HG03139 (cell line): ENCODE measurements at regions not wholly inside any gene's neighbourhood (a gene's known extent, or its start where the extent isn't known, plus 50 kb on each side); places are given as distances from the start of the nearest gene placed in this dataset.

ENCODE experiments used
- ATAC-seq: cut with Tn5 transposase; IDR thresholded peaks from one replicate; pipeline ENCODE4 v1.9.1; 2021; ENCODE audit not compliant: unreplicated experiment

GRCh38 chr1:177490786-177491185, 320.0 kb downstream of the BRINP2 start:
- ATAC-seq, result no peak

GRCh38 chr1:177490036-177490639, 319.4 kb downstream of the BRINP2 start:
- no peak for ATAC-seq

- ATAC-seq, result no peak
Measured at GRCh38 chr1:177488722-177489121, 318.0 kb downstream of the BRINP2 start.

- no peak for ATAC-seq
Measured at GRCh38 chr1:177487481-177487880, 316.7 kb downstream of the BRINP2 start.

- no peak for ATAC-seq
Measured at GRCh38 chr1:177480741-177481305, 310.1 kb downstream of the BRINP2 start.

GRCh38 chr1:177479600-177479999, 308.8 kb downstream of the BRINP2 start:
- no peak for ATAC-seq

GRCh38 chr1:177476676-177477075, 305.9 kb downstream of the BRINP2 start:
- no peak for ATAC-seq

- no peak for ATAC-seq
Measured at GRCh38 chr1:177472567-177472966, 301.8 kb downstream of the BRINP2 start.

- no peak for ATAC-seq
Measured at GRCh38 chr1:177471244-177471643, 300.5 kb downstream of the BRINP2 start.

GRCh38 chr1:177469519-177469918, 298.8 kb downstream of the BRINP2 start:
- no peak for ATAC-seq

GRCh38 chr1:177466286-177466685, 295.5 kb downstream of the BRINP2 start:
- no peak for ATAC-seq

GRCh38 chr1:177464686-177465085, 293.9 kb downstream of the BRINP2 start:
- no peak for ATAC-seq

- ATAC-seq, result no peak
Measured at GRCh38 chr1:177451191-177451590, 280.4 kb downstream of the BRINP2 start.

GRCh38 chr1:177448652-177449357, 278.0 kb downstream of the BRINP2 start:
- no peak for ATAC-seq

GRCh38 chr1:177448036-177448615, 277.4 kb downstream of the BRINP2 start:
- ATAC-seq, result no peak

- no peak for ATAC-seq
Measured at GRCh38 chr1:177444997-177445746, 274.4 kb downstream of the BRINP2 start.

- no peak for ATAC-seq
Measured at GRCh38 chr1:177443003-177443402, 272.2 kb downstream of the BRINP2 start.

- ATAC-seq, result no peak
Measured at GRCh38 chr1:177442584-177442983, 271.8 kb downstream of the BRINP2 start.

- ATAC-seq, result no peak
Measured at GRCh38 chr1:177441281-177441680, 270.5 kb downstream of the BRINP2 start.

GRCh38 chr1:177440821-177441220, 270.1 kb downstream of the BRINP2 start:
- ATAC-seq, result no peak

GRCh38 chr1:177439301-177439700, 268.5 kb downstream of the BRINP2 start:
- ATAC-seq, result no peak
